ENCODE measurements at regions not wholly inside any gene's neighbourhood (a gene's known extent, or its start where the extent isn't known, plus 50 kb on each side); places are given as distances from the start of the nearest gene placed in this dataset.
"Not testable (repeated sequence)": the region's sequence is repeated elsewhere in the genome, so short reads cannot be mapped to it uniquely, and the experiment has no call there.

GRCh38 chr6:6950373-6951145, 157.2 kb upstream of the RREB1 start:
- no peak overlapping the region for H3K4me3 ChIP-seq (ENCODE audit: low read depth, low read length)
- TF ChIP-seq CTCF (IDR thresholded peaks at IDR 0.05; ENCODE audit: control insufficient read depth, extremely low read depth, insufficient read depth): no peak
- DNase-seq (ENCODE audit: low read depth): no peak

GRCh38 chr6:6951355-6951754, 156.4 kb upstream of the RREB1 start:
- no peak for DNase-seq (ENCODE audit: low read depth)
- TF ChIP-seq CTCF (IDR thresholded peaks at IDR 0.05; ENCODE audit: control insufficient read depth, extremely low read depth, insufficient read depth): no peak
- H3K4me3 ChIP-seq (ENCODE audit: low read depth, low read length): no peak overlapping the region

- TF ChIP-seq CTCF (IDR thresholded peaks at IDR 0.05; ENCODE audit: control insufficient read depth, extremely low read depth, insufficient read depth): no peak
- H3K4me3 ChIP-seq (ENCODE audit: low read depth, low read length): no peak overlapping the region
- DNase-seq (ENCODE audit: low read depth): no peak
Measured at GRCh38 chr6:6952484-6952883, 155.3 kb upstream of the RREB1 start.

- H3K4me3 ChIP-seq (ENCODE audit: low read depth, low read length); DNase-seq (ENCODE audit: low read depth): not testable (repeated sequence)
Measured at GRCh38 chr6:6952927-6953326, 154.8 kb upstream of the RREB1 start.

GRCh38 chr6:6960571-6961251, 147.1 kb upstream of the RREB1 start:
- no peak for TF ChIP-seq CTCF (IDR thresholded peaks at IDR 0.05; ENCODE audit: control insufficient read depth, extremely low read depth, insufficient read depth)
- no peak overlapping the region for H3K4me3 ChIP-seq (ENCODE audit: low read depth, low read length)
- no peak for DNase-seq (ENCODE audit: low read depth)

- H3K4me3 ChIP-seq (ENCODE audit: low read depth, low read length): no peak overlapping the region
- TF ChIP-seq CTCF (IDR thresholded peaks at IDR 0.05; ENCODE audit: control insufficient read depth, extremely low read depth, insufficient read depth): no peak
- no peak for DNase-seq (ENCODE audit: low read depth)
Measured at GRCh38 chr6:6962086-6962485, 145.7 kb upstream of the RREB1 start.

- TF ChIP-seq CTCF (IDR thresholded peaks at IDR 0.05; ENCODE audit: control insufficient read depth, extremely low read depth, insufficient read depth): no peak
- DNase-seq (ENCODE audit: low read depth): no peak
- no peak overlapping the region for H3K4me3 ChIP-seq (ENCODE audit: low read depth, low read length)
Measured at GRCh38 chr6:6962699-6963098, 145.1 kb upstream of the RREB1 start.

- DNase-seq (ENCODE audit: low read depth); H3K4me3 ChIP-seq (ENCODE audit: low read depth, low read length): not testable (repeated sequence)
Measured at GRCh38 chr6:6963390-6963789, 144.4 kb upstream of the RREB1 start.

Data from LNCaP clone FGC (cell line).